HG03159 (cell line): ENCODE measurements at regions not wholly inside any gene's neighbourhood (a gene's known extent, or its start where the extent isn't known, plus 50 kb on each side); places are given as distances from the start of the nearest gene placed in this dataset.
"Not testable (repeated sequence)": the region's sequence is repeated elsewhere in the genome, so short reads cannot be mapped to it uniquely, and the experiment has no call there.

Experiments used
- ATAC-seq: cut with Tn5 transposase; IDR thresholded peaks from one replicate; pipeline ENCODE4 v1.9.1; 2021; ENCODE audit warnings: mild to moderate bottlenecking, moderate library complexity; ENCODE audit not compliant: unreplicated experiment

DNA sequence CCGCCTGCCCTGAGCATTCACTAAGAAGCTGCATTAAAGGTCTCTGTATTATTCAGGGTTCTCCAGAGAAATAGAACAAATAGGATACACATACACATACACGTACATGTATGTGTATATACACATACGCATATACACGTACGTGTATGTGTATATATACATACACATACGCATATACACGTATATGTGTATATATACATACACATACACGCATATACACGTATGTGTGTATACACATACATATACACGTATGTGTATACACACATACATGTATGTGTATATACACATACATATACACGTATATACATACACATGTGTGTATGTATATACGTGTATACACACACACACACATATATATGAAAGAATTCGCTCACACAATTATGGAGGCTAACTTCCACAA lies 108.9 kb upstream of the BARHL2 start:
- ATAC-seq = no peak

DNA sequence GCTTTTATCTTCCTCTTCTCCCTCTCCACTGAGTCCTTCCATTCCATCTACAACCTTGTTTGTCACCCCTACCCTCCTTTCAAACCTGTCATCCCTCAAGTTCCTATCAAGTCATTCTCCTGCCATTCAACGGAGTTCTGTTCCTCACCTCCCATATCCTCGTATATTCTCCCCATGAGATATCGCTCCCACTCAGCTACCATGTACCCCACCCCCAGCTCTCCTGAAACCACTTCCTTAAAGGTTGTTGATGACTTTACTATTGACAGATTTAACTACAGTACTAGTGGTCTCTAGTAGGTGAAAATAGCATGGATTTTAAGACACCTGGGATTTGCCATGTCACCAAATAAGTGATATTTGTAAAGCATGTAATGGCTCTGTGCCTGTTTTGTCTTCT lies 107.4 kb upstream of the BARHL2 start:
- no peak for ATAC-seq

DNA sequence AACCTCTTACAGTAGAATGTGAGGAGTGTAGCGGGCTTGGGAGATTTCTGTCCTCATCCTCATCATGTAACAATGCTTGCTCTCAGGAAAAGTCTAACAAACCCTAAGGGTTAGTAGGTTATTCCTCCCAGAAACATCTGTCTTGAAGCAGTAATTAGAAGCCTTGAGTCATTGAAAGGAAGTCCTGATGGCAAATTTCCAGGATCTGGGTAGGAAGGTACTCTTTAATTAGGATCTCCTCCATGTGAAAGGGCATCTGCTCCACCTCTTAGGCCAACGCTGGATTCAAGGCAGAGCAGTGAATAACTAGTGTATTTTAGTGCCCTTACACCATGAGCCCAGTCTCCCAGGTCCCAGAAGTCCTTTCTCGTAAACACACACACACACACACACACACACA lies 106.6 kb upstream of the BARHL2 start:
- no peak for ATAC-seq

DNA sequence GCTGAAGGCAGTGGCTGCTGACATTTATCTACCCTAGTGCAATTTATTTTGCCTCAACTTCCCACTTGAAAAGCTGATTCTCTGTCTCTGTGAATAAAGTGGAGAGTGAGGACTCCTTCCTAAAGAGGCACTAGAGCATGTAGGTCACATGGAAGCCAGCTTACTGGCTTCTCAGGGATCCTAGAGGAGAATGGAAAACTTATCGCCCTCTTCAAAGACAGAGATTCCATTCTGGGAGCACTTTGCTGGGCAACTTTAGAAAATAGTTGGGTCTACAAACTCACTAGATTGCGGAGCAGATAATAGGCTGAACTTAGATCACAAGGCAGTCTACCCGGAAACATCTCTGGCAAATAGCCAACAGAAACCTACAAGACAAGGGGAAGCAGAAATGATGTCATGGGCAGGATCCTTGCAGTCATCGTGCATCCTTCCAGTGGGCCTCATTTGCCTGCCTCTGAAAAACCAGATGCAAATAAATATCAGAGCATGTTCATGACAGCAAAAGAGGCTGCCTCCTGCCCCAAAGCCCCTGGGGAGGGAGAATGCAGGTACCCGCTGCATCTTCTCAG lies 104.8 kb upstream of the BARHL2 start:
- no peak for ATAC-seq

DNA sequence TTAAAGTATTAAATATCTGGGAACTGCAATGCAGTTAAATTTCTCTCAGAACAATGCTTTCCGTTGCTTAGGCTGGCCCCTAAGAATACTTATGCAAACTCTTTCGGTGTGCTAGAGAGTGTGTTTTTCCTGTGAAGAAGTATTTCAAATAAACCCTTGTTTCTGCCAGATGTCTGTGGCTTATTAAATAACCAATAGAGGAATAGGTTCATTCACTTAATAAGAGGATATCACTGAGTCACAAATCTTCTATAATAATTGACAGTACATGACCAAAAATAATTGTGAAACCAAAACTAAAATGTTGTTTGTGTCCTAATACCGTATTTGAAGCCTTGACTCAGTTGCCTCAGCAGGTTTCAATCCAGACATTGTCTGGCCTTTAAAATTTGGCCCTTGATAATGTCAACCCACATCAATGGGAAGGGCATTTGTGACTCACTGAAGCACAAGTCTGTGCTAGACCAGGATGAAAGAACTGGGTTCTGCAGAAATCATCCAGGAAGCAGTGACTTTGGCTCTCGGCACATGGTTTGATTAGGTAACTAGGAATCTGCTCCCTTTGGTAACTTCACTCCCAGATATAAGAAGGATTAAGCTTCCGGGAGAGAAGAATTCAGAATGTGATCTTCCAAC lies 104.2 kb upstream of the BARHL2 start:
- no peak for ATAC-seq

DNA sequence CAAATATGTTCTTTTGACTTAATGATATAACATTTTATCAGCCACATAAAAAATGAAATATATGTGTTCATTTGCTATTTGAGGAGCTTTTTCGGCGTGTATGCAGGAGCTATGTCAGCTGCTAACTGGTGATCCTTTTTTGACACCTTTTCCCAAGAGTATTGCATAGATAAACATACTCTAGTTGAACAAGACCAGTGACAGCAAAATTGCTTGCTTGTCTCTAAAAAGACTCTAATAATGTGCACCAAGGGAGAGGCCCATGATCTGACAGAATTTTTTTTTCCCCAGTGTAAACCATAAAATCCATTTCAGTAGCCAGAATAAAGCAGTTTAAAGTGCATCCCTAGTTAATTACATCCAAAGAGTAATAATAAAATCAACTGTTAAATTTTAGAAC lies 103.6 kb upstream of the BARHL2 start:
- no peak for ATAC-seq

DNA sequence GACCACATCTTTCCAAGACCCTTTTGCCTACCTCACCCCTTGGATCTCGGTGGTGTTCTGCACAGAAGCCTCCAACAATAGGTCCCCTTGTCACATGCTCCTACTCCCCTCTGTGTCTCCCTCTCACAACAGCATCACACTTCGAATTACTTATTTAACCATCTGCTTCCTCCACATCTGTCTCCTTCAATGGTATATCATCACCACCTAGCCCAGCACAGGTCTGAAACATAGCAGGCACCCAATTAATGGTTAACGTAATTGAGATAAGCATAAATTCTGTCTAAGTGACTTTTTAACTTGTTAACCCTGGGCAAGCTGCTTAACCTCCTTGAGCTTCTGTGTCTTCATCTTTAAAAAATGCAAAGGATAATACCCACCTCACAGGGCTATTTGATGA lies 100.3 kb upstream of the BARHL2 start:
- no peak for ATAC-seq

DNA sequence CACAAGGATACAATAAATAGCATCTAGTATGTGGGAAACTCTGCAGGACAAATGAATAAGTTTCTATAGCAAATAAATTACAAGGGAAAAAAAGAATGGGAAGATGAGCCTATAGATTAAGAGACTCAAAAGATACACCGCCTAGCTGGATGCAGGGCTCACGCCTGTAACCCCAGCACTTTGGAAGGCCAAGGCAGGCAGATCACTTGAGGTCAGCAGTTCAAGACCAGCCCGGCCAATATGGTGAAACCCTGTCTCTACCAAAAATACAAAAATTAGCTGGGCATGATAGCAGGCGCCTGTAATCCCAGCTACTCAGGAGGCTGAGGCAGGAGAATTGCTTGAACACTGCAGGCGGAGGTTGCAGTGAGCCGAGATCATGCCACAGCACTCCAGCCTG lies 95.1 kb upstream of the BARHL2 start:
- not testable (repeated sequence) for ATAC-seq

DNA sequence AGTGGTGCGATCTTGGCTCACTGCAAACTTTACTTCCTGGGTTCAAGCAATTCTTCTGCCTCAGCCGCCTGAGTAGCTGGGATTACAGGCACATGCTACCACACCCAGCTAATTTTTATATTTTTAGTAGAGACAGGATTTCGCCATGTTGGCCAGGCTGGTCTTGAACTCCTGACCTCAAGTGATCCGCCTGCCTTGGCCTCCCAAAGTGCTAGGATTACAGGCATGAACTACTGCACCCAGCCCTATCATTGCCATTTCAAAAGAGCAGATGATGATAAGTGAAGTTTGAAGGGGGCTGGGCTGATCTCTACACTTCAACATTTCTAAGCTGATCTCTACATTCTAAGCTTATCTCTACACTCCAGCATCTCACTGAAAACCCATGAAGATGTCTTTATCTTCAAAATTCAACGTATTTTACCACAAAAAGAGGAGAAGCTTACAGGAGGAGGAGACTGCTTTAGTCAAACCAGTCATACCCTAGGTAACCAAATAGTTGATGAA lies 94.4 kb upstream of the BARHL2 start:
- not testable (repeated sequence) for ATAC-seq

DNA sequence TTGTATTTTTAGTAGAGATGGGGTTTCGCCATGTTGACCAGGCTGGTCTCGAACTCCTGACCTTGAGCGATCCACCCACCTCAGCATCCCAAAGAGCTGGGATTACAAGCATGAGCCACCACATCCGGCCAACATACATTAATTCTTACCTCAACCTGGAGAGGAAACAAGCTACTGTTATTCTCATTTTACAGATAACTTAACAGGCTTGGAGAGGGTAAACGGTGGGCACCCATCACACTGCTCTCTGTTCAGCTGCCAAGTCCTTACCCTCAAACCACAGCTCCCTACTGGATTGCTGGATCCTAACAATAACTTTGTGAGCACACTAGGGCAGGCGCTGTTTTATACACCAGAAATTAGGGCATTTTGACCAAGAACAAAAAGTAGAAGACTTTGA lies 93.6 kb upstream of the BARHL2 start:
- no peak for ATAC-seq

DNA sequence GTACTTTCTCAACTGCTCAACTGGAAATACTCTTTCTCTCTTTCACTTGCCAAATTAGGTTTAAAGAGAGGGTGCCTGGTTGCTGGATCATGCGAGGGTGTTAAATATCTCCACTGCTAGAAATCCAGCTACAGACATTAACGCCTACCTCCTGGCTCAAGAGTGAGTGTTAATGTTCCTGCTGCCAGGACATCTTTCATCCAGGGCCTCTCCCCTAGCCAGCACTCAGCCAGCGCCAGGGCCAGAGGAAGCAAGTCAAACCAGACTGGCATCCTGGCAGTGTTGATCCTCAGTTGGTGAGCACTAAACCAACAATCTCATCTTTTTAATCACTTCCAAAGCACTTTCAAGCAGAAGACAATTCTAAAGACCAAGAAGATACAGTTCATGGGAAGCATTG lies 92.9 kb upstream of the BARHL2 start:
- no peak for ATAC-seq

DNA sequence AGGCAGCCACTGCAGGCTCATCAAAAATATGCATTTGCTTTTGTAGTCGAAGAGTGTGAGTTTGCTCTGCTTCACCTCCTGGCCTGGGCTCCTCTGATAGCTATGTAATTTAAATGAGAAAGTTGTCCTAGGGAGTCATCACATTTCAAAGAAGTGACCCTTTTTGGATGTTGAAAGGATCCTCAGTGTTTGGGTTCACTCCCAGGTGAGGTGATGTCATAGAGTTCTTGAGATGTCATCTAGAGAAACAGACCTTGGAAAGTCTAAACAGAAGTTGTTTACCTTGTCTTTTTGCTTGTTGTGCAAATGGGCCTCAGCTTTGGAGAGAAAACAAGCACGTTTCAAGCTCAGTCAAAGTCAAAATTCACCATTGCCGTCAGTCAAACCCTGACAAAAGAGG lies 92.0 kb upstream of the BARHL2 start:
- no peak for ATAC-seq

DNA sequence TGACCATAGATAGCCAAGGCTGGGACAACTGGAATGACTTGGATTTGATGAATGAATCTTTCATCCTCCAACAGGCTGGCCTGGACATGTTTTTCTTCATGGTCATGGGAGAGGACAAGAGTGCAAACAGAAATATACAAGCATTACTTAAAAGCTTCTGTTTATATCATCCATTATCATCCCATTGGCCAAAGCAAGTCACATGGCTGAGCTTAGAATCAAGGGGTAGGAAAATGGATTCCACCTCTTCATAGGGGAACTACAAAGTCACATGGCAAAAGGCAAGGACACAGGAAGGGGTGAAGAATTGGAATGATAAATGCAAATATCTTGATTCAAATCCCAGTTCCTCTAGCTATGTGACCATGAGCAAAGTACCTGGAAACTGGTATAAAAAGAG lies 90.2 kb upstream of the BARHL2 start:
- ATAC-seq = no peak

DNA sequence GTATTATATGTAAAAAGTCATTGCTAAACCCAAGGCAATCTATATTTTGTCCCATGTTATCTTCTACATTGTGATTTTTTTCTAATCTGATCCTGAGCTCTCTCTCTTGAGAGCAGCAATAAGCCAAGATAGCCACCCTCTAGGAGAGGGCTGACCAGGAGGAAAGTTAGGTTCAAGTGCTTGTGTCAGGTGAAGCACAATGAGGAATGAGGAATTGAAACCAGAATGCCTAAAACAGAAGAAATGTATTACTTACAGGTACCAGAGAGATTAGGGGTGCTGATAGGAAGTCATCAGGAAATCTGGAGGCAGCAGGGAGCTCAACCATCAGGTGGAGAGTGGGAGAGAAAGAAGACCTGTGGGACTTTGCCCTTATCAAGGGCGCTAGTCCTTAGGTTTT lies 85.5 kb upstream of the BARHL2 start:
- no peak for ATAC-seq

DNA sequence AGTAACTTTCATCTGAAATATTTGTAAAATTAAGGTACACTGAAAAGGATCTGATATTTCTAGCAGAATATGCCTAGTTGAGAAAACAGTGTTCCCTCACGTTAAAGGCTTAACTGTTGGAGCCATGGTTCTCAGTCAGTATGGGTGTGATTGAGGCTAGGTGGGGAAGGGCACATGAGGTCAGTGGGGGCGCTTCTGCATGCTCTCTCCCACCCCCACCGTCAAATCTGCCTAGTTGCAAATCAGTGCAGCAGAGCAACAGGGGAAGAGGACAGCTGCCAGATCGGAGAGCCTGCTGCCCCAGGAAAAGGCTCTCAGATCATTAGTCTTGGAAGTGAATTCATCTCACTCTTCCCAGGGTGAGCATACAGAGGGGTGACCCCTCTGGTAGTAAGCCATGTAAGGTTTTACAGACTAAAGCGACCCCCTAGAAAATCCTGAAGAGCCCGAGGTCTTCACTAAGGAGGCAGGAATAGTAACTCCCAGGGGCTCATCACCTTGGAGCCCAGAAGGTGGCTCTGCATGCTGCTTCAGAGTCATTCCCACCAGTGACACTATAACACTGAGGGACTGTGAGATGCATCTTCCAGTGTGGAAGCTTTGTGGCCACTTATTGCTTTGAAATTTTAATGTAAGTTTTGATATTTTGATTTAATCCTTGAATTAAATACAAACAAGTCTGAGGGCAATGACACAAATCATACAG lies 83.1 kb upstream of the BARHL2 start:
- no peak for ATAC-seq

DNA sequence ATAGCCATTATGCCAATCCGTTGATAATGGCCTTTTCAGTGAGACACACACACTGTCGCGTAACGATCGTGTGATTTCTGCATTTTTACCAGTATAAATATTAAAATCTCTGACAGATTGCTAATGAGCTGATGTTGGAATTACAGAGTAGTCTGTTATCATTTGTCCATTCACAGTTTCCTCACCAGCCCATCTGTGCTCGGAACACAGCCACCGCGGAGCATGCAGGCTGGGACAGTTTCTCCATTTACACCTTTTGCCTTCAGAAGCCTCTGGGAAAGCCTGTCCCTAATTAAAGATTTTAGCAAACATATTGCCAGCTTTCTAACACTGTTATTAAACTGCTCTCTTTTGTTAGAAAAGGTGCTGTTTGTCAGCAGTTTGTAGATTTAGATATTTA lies 82.2 kb upstream of the BARHL2 start:
- ATAC-seq = no peak

DNA sequence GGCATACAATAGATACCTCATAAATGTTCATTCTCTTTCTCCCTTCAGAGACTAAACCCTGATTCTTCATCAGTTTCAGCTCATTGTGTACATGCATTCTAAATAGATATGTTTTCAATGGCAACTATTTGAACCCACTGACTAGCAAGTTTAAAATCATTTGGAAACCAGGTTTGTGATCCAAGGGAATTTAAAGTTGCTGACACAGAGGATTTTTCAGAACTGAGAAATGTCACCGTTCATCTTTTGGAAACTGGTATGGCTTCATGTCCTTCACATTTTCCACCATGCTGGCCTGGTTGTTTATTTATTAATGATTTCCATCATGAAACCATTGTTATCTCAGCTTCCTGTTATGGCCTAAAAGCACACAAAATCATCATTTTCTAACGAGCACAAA lies 81.8 kb upstream of the BARHL2 start:
- no peak for ATAC-seq

DNA sequence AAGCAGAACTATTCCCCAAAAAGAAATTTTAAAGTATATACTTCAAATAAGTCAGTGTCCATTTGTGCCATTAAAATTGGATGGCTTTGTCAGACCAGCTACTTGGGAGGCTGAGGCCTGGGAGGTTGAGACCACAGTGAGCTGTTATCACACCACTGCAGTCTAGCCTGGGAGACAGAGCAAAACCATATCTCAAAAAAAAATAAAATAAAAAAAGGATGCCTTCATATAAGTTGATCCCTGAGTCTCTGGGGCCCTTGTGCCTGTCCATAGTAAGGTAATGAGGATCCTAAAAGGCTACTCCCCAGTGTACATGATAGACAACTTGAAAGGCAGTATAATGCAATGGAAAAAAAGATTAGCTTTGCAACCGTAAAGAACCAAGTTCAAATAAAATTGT lies 81.2 kb upstream of the BARHL2 start:
- no peak for ATAC-seq

DNA sequence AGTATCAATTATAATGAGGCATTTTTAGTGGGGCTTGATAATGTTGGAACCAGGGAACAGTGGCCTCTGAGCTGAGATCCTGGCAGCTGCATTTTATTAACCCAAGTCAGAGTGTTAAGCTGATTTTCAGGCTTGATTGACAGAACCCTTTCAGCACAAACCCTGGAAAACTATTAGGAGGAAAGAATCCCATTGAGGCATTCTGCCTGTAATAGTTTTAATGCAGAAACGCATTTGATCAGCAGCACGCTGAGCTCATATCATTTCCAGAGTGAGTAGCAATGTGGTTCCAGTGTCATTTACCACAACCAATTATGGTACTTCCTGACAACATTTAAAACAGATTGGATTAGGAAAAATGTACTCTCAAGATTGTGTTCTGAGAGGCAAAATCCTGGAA lies 78.3 kb upstream of the BARHL2 start:
- no peak for ATAC-seq

DNA sequence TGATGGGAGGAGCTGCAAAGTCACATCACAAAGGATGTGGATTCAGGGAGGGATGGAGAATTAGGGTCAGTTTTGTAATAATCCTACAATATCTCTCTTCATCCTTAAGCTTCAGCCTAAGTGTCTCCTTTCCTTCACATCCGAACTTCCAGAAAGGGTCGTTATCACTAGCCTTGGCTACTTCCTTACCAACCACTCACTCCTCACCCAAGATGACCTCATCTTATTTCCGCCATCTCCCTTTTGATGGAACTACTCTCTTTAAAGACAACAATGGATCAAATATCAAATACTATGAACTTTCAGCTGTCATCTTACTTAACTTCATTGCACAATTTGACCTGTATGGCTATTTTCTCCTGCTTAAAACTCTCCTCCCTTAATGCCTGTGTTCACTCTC lies 69.6 kb upstream of the BARHL2 start:
- ATAC-seq = no peak

DNA sequence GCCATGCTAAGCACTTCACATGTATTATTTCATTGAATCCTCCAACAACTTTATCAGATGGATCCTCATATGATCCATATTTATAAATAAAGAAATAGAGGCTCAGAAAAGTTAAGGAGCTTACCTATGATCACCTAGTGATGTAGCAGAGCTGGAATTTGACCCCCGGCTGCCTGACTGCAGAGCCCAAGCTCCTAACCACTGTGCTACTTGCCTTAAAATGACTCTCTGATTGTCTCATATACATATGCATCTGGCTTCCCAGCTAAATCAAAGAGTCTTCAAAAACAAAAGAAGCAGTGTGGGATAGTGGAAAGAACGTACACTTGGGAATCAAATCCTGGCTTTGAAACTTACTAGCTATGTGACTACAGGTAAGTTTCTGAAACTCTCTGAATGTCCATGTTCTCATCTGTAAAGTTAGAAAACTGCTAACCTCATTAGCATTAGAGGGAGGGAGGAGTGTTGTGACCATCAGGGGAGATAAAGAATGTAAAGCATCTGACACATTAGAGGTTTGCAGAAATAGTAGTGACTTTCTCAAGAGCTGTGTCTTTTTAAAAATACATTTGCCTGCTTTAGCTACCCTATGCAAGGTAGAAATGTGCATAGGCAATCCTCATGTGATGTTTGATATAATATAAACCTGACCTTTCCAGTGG lies 67.2 kb upstream of the BARHL2 start:
- no peak for ATAC-seq

DNA sequence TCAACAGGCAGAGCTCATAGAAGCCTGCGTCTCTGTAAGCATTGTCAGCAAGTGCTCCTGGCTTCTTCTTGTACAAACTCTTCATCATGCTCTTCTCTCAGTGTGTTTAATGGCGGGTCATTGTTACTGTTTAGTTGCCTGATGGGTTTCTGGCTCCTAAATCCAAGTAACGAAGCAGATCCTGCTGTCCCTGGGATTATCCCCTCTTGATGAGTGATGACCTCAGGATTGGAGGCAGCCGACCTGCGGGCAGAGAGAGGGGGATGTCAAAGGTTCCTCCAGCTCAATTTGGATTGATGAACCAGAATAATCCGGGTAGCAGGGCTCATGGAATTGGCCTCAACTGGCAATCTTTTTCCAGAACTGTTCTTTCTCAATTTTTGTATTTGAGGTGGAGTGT lies 66.1 kb upstream of the BARHL2 start:
- no peak for ATAC-seq
